Gastroesophageal sphincter (tissue), 4 donors: ENCODE measurements at regions not wholly inside any gene's neighbourhood (a gene's known extent, or its start where the extent isn't known, plus 50 kb on each side); places are given as distances from the start of the nearest gene placed in this dataset.
"Not testable (repeated sequence)": the region's sequence is repeated elsewhere in the genome, so short reads cannot be mapped to it uniquely, and the experiment has no call there.

Experiments
- ATAC-seq: fragments of 150-250 bp; one replicate; pipeline ENCODE4 v1.9.1; 2016; ENCODE audit warnings: mild to moderate bottlenecking, moderate library complexity
- H3K27ac ChIP-seq, 4 donors: fragments of 200-600 bp; sonication (generic) in 3 of 4; 1 replicate in 3 of 4; 2 replicates in 1 of 4; pipeline ENCODE4 v1.5.1; 2016 to 2019
- H3K27me3 ChIP-seq: fragments of 200-600 bp; sonication (generic); one replicate; pipeline ENCODE4 v1.5.1; 2019
- H3K36me3 ChIP-seq, 2 donors: fragments of 200-600 bp; sonication (generic); one replicate each; pipeline ENCODE4 v1.5.1; 2019; ENCODE audit warnings: control low read depth in 1 of 2
- H3K4me1 ChIP-seq, 3 donors: fragments of 200-600 bp; sonication (generic); 1 replicate in 2 of 3; 2 replicates in 1 of 3; pipeline ENCODE4 v1.5.1; 2016 to 2019; ENCODE audit warnings: control low read depth in 2 of 3
- H3K4me3 ChIP-seq, 2 donors: fragments of 200-600 bp; sonication (generic); one replicate each; pipeline ENCODE4 v1.5.1; 2019; ENCODE audit warnings: mild to moderate bottlenecking in 1 of 2, moderate library complexity in 1 of 2
- H3K9me3 ChIP-seq, 3 donors: fragments of 200-600 bp; sonication (generic); one replicate each; pipeline ENCODE4 v1.5.1; 2017 to 2019; ENCODE audit warnings: control low read depth in 2 of 3
- EP300 ChIP-seq: sonication (generic); formaldehyde crosslinking; IDR thresholded peaks from one replicate; pipeline ENCODE4 v1.6.1; 2017; ENCODE audit warnings: antibody characterized with exemption, mild to moderate bottlenecking
- POLR2A ChIP-seq, 2 donors: fragments of 450-650 bp; IDR thresholded peaks; one replicate each; pipeline ENCODE4 v1.6.1; 2017; ENCODE audit warnings: antibody characterized with exemption in 2 of 2, mild to moderate bottlenecking in 2 of 2, moderate library complexity in 1 of 2
- POLR2AphosphoS5 ChIP-seq: sonication (generic); formaldehyde crosslinking; IDR thresholded peaks from one replicate; pipeline ENCODE4 v1.6.1; 2017; ENCODE audit warnings: antibody characterized with exemption
- WGBS, 2 donors: methylation state at CpG; one replicate each; pipeline ENCODE4 v1.1.5; 2018; ENCODE audit warnings: low coverage in 1 of 2; 5-methylcytosine and 5-hydroxymethylcytosine counted together
- TF ChIP-seq, protein P1 (sequence below), 4 experiments: fragments of 200-600 bp in 2 of 4; fragments of 450-650 bp in 2 of 4; sonication (generic) in 1 of 4; IDR thresholded peaks; one replicate each; pipeline ENCODE4 v1.5.1; 2017 to 2019; ENCODE audit warnings: antibody characterized with exemption in 4 of 4, mild to moderate bottlenecking in 2 of 4, moderate library complexity in 2 of 4

DNA sequence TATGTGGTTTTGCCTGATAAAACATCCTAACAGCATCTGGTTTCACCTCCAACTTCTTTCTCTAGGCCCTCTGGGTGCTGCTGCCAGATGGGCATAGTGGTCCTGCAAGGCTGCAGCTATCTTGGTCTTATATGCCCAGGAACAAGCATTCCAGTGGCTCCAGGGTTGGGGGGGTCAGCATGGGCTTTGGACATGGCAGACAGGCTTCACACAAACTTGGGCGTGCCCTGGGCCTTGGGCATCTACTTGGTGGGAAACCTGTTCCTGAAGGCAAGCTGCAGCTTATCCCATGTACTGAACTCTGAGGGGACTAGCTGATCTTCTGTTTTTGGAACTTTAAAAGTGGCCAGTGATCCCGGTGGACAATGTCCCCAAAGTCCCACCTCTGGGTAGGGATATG is 54.9 kb upstream of the ZNF678 start:
- no CpG with 5 or more reads among the region's 2 CpGs for WGBS, 2 donors
- TF ChIP-seq, protein P1, sequence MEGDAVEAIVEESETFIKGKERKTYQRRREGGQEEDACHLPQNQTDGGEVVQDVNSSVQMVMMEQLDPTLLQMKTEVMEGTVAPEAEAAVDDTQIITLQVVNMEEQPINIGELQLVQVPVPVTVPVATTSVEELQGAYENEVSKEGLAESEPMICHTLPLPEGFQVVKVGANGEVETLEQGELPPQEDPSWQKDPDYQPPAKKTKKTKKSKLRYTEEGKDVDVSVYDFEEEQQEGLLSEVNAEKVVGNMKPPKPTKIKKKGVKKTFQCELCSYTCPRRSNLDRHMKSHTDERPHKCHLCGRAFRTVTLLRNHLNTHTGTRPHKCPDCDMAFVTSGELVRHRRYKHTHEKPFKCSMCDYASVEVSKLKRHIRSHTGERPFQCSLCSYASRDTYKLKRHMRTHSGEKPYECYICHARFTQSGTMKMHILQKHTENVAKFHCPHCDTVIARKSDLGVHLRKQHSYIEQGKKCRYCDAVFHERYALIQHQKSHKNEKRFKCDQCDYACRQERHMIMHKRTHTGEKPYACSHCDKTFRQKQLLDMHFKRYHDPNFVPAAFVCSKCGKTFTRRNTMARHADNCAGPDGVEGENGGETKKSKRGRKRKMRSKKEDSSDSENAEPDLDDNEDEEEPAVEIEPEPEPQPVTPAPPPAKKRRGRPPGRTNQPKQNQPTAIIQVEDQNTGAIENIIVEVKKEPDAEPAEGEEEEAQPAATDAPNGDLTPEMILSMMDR (IDR thresholded peaks at IDR 0.05) = no peak
- TF ChIP-seq POLR2A (IDR thresholded peaks at IDR 0.05) (no peak), POLR2AphosphoS5 (no peak), EP300 (no peak)
- no peaks in the 10 kb centered on the region for H3K9me3 ChIP-seq
- ATAC-seq = no peak
- H3K4me1 ChIP-seq = no peaks in the 10 kb centered on the region
- H3K27me3 ChIP-seq = peaks cover 30% of the 10 kb centered on the region
- no peak overlapping the region for H3K4me3 ChIP-seq
- H3K27ac ChIP-seq = no peak overlapping the region
- no peaks in the 10 kb centered on the region for H3K36me3 ChIP-seq

DNA sequence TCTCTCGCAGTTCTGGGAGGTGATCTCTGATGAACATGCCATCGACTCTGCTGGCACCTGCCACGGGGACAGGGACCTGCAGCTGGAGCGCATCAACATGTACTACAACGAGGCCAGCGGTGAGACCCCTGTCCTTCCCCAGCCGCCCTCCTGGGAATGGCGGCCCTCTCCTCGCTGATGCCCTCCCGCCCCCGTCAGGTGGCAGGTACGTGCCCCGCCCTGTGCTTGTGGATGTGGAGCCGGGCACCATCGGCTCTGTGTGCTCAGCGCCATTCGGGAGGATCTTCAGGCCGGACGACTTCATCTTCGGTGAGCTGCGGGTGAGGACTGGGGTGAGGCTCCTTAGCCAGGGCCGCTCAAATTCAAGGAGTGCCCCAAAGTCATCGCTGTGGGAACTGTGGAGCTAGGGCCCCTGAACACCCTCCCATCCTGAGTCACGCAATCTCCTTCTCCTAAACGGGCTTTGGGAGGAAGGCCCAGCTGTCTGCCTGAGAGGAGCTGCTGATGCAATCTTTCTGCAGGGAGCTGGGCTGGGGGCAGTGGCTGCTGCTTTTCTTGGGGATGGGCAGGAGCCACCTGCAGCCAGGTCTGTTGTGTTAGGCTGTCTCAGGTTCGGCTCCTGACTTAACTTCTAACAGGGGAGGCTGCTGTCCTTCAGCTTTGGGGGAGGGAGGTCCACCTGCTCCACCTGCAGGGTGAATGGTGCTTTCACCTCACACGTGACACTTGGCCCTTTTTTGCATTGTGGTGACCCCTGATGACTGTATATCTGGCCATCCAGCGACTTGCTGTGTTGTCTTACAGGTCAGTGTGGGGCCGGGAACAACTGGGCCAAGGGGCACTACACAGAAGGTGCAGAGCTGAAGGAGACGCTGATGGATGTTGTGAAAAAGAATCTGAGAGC is 56.6 kb upstream of the ZNF678 start:
- peak; percentile 19 for ATAC-seq
- not testable (repeated sequence) for H3K4me1 ChIP-seq, H3K9me3 ChIP-seq, H3K36me3 ChIP-seq, H3K27ac ChIP-seq, H3K4me3 ChIP-seq
- no CpG with 5 or more reads among the region's 30 CpGs for WGBS, 2 donors
- H3K27me3 ChIP-seq = peaks cover 30% of the 10 kb centered on the region

DNA sequence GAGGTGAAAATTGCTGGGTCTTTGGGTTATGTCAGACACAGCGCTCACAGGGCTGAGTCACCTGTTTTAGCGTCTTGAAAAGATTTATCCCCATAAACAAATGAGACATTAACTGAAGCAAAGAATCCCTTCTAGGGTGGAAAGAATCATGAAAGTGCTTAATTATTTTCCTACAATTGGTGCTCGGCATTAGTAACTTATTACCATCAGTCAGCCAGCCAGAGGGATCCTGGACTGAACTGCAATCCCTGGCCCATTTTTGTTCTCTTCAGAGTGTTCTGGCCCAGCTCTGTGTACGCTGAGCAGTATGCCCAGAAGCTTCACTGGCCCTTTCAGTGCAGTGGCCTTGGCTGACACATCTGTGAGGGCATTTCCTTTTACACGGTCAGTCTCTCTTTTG is 67.3 kb upstream of the ZNF678 start:
- H3K9me3 ChIP-seq, H3K4me3 ChIP-seq, H3K36me3 ChIP-seq, H3K27me3 ChIP-seq, ATAC-seq, H3K4me1 ChIP-seq, H3K27ac ChIP-seq: not testable (repeated sequence)
- no CpG with 5 or more reads among the region's 5 CpGs for WGBS, 2 donors

DNA sequence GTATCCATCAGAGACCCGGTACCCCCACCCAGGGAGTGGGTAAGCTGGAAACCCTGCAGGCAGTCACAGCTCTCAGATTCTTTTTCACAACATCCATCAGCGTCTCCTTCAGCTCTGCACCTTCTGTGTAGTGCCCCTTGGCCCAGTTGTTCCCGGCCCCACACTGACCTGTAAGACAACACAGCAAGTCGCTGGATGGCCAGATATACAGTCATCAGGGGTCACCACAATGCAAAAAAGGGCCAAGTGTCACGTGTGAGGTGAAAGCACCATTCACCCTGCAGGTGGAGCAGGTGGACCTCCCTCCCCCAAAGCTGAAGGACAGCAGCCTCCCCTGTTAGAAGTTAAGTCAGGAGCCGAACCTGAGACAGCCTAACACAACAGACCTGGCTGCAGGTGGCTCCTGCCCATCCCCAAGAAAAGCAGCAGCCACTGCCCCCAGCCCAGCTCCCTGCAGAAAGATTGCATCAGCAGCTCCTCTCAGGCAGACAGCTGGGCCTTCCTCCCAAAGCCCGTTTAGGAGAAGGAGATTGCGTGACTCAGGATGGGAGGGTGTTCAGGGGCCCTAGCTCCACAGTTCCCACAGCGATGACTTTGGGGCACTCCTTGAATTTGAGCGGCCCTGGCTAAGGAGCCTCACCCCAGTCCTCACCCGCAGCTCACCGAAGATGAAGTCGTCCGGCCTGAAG is 69.3 kb upstream of the ZNF678 start:
- not testable (repeated sequence) for H3K27me3 ChIP-seq, H3K36me3 ChIP-seq, ATAC-seq, H3K27ac ChIP-seq, H3K4me1 ChIP-seq, H3K9me3 ChIP-seq, H3K4me3 ChIP-seq
- 55% methylated on average over 2 of the region's 14 CpGs; no CpG with 5 or more reads in 1 of the 2 donors for WGBS, 2 donors

DNA sequence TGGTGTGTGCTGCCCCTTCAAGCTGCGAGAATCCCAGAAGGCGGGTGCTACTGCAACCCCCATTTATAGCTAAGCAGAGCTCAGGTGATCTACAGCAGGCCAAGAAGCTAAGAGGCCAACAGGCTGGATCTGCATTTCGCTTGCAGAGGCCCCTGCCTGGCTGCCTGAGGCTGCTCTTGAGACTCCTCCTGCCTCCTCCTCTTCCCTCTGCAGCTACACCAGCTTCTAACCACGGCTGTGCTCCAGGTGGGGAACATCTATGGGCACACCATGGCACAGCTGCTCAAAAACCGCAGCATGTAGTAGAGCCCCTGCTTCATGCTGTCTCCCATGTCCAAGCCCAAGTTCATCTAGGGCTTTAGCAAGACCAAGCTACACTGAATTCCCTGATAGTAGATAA is 72.9 kb upstream of the ZNF678 start:
- Histone ChIP-seq H3K27me3 (no peaks in the 10 kb centered on the region), H3K36me3 (no peaks in the 10 kb centered on the region), H3K9me3 (no peaks in the 10 kb centered on the region), H3K4me3 (no peak overlapping the region), H3K27ac (no peak overlapping the region), H3K4me1 (no peaks in the 10 kb centered on the region)
- ATAC-seq = no peak
- TF ChIP-seq POLR2AphosphoS5 (no peak), EP300 (no peak), POLR2A (IDR thresholded peaks at IDR 0.05) (no peak)
- TF ChIP-seq, protein P1 (IDR thresholded peaks at IDR 0.05) = no peak
- 73% methylated on average over 2 of the region's 5 CpGs; no CpG with 5 or more reads in 1 of the 2 donors for WGBS, 2 donors

DNA sequence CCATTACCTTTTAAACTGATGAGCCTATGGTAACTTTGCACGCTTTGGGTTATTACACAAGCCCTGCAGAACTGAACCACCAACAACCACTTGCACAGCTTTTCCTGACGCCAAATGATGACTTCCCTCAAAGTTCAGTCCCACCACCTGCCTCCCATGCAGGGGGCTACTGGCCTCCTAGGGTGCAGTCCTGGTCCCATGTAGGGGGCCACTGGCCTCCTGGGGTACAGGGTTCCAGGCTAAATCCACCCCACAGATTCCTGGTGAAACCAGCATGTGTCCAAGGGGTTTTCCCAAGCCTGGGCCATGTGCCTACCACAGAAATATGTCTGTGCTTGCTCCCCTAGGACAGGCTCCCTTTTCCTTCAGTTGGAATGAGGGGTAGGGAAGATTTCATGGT is 73.4 kb upstream of the ZNF678 start:
- Histone ChIP-seq H3K27me3 (no peaks in the 10 kb centered on the region), H3K27ac (no peak overlapping the region), H3K9me3 (no peaks in the 10 kb centered on the region), H3K4me1 (no peaks in the 10 kb centered on the region), H3K4me3 (no peak overlapping the region), H3K36me3 (no peaks in the 10 kb centered on the region)
- ATAC-seq = no peak
- 83 to 100% methylated on average over 1 to 2 of the region's 2 CpGs for WGBS, 2 donors
- TF ChIP-seq EP300 (no peak), POLR2AphosphoS5 (no peak), POLR2A (IDR thresholded peaks at IDR 0.05) (no peak)
- TF ChIP-seq, protein P1 (IDR thresholded peaks at IDR 0.05) = no peak
